ENCODE measurements at regions not wholly inside any gene's neighbourhood (a gene's known extent, or its start where the extent isn't known, plus 50 kb on each side); places are given as distances from the start of the nearest gene placed in this dataset.

GRCh38 chr1:108082738-108083562, 117.2 kb downstream of the SLC25A24 start:
- DNase-seq (ENCODE audit: low read depth in 3 of 3) = no peak

GRCh38 chr1:108082001-108082400, 117.0 kb upstream of the VAV3 start:
- no peak for DNase-seq (ENCODE audit: low read depth in 3 of 3)

DNA sequence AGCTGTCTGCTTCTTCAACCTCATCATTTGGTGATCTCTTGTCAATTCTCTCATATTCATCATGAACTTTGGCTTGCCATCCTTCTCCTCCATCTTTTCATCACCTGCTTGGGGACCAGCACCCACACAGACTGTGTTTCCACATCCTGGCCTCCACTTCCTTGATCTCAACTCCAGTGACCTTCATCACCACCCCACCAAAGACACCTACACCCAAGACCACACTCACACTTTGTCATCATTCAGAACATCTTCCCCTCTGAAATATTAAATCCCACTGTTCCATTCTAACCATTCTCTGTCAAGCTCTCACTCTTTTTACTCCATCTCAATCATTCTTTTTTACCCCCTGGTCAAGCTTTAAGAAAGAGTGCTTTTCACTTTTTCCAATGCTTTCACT, 115.5 kb upstream of the VAV3 start:
- no peak for DNase-seq (ENCODE audit: low read depth in 3 of 3)

DNA sequence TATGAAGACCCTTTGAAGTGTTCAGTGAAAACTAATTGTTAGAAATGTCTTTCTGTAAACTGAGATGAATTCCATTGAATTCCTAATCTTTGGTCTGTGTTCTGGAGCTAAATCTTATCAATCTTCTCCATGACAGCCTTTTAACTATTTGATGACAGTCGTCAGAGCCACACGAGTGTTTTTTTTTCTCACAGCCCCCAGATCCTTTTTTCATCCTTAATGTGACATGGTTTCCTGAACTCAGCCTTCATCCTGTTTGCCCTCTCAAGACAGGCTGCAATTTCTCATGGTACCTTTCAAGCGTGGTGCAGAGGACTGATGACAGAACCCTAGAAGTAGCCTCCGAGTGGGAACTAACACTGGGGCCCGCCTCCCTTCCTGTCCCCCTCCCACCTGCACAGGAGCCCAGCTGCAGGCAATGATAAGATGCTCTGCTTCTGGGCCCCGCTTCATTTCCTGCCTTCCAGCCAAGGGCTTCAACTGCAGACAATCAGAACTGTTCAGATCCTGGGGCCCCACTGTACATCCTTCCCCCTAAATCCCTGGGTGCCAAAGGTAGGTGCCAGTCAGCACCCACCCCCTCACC, 114.6 kb upstream of the VAV3 start:
- DNase-seq (ENCODE audit: low read depth in 3 of 3) = peak in 1 of 3 donors; percentile 17

DNA sequence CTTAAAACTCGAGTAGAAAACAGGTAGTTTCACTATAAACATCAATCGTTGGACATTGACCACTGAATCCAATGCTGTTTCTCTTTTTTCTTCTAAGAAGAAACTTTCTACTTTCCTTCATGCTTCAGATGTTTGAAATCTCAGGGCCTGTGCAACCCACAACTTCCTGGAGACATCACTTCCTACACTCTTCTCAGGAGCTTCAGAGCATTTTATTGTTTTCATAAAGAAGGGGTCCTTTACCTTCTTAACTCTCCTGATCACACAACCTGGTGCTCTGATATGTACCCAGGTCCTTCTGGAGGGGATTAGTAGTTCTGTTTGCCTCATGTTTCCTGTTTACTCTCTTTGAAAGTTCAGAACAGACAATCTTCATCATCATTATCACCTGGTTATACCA, 113.0 kb upstream of the VAV3 start:
- DNase-seq (ENCODE audit: low read depth in 3 of 3) = no peak

- no peak for DNase-seq (ENCODE audit: low read depth in 3 of 3)
Observed at GRCh38 chr1:108075055-108075454, 110.1 kb upstream of the VAV3 start.

DNA sequence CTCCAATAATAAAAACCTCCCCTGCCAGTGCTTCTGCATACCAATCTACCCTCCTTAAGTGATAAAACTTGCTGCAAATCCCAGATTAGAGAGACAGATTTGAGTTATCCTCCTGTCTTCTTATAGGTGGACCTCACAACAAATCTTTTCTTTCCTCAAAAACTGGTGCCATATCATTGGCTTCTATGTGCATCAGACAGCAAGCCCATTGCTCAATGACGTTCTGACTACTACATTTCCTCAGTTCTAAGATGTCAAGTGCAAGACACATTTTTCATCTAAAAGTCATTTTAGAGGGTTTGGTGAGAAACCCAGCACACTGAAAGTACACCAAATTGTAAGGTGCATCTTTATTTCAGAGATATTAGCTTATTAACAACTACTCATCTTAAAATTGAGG, 107.8 kb upstream of the VAV3 start:
- DNase-seq (ENCODE audit: low read depth in 3 of 3) = no peak

DNA sequence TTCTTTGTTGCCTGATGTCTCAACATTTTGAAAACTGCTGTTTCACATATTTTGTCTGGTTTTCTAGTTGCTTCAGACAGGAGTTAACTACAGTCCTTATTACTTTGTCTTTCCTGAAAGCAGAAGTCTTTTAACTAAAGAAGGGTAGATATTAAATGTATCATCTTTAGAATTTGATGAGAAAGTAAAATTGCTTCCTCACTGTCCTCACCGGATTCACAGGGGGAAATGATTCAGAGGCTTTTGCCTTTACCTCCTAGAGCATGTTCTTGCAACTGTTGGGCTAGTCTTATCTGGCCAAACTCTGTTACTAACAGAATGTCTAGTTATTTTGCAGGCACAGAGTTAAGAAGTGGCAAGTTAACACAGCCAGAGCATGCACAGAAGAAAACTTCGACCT, 107.2 kb upstream of the VAV3 start:
- no peak for DNase-seq (ENCODE audit: low read depth in 3 of 3)

GRCh38 chr1:108071601-108072000, 106.6 kb upstream of the VAV3 start:
- no peak for DNase-seq (ENCODE audit: low read depth in 3 of 3)

- no peak for DNase-seq (ENCODE audit: low read depth in 3 of 3)
Observed at GRCh38 chr1:108070662-108071061, 105.7 kb upstream of the VAV3 start.

DNA sequence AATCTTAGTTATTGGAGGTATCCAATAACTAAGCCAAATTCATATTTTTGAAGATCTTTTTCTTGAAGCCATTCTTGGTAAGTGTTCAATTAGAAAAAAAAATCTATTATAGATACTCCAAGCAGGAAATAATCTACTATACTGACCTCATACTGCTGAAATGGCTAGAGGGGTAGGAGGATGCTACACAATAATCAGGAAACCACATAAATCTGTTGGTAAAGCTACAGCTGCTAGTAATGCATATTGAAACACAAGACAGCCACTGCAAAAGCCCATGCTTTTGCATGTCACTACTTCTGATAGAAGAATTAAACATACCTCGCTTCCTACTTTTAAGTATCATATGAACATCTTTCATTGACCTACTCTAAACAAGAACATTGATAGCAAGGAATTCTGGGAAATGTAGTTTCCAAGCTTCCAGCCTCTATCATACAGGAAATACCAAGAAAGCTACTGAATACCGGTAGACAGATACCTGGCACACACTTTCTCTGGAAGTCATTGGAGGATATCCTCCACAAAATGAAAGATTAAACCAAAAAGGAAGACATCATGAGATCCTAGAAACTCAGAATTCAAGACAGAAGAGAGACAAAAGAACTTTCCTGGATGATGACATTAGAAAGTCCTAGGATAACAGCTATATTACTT, 103.0 kb upstream of the VAV3 start:
- no peak for DNase-seq (ENCODE audit: low read depth in 3 of 3)

DNA sequence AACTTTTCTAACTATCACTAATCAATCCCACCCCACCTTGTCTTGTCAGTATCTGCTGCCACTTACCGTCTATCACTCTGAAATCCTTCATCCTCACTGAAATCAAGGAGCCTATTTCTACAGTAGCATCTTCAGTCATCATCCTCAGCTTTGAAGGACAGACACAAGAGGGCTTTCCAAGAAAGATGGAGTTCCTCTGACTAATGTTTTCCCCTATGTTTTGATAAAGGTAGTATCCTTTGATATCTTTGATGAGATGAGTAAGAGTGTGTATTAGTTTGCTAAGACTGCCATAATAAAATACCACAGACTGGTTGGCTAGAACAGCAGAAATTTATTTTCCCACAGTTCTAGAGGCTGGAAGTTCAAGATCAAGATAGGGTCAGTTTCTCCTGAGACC, 101.8 kb upstream of the VAV3 start:
- DNase-seq (ENCODE audit: low read depth in 3 of 3) = no peak

- no peak for DNase-seq (ENCODE audit: low read depth in 3 of 3)
Observed at GRCh38 chr1:108064255-108064654, 99.3 kb upstream of the VAV3 start.

DNA sequence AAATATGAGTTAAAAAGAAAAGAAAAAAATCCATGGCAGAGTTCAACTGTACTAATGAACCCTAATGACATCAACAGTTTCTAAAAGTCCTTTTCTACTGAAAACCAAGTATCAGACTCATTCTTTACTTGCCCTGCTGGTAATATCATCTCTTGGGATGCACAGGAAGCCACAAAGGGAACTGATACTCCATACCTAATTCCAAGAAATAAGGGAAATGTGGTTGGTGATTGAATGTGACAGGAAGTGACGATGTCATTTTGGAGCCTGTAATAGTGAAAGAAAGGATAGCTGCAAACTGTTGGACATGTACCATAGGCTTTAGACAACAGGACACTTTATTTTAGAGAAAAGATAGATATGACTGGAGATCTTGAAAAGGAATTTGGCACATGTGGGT, 98.7 kb upstream of the VAV3 start:
- DNase-seq (ENCODE audit: low read depth in 3 of 3) = no peak

- DNase-seq (ENCODE audit: low read depth in 3 of 3) = no peak
Observed at GRCh38 chr1:108059945-108060344, 95.0 kb upstream of the VAV3 start.

DNA sequence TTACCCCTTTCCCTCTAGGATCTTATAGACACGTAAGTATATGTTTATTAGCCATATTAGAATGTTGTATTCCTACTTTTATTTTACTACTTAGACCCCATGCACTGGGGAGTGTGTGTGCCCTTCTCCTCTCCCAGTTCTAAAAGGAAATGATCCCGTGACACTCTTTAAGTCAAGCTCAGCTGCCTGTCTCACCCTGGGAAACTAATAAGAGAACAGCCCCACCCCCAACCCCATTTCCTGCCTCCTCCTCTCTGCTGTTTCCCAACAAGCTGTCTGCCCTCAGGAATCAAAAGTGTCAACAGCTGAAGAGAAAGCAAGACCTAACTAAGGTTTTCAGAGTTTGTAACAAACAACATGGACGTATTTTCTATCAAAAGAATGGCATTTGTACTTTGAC, 92.6 kb upstream of the VAV3 start:
- no peak for DNase-seq (ENCODE audit: low read depth in 3 of 3)

DNA sequence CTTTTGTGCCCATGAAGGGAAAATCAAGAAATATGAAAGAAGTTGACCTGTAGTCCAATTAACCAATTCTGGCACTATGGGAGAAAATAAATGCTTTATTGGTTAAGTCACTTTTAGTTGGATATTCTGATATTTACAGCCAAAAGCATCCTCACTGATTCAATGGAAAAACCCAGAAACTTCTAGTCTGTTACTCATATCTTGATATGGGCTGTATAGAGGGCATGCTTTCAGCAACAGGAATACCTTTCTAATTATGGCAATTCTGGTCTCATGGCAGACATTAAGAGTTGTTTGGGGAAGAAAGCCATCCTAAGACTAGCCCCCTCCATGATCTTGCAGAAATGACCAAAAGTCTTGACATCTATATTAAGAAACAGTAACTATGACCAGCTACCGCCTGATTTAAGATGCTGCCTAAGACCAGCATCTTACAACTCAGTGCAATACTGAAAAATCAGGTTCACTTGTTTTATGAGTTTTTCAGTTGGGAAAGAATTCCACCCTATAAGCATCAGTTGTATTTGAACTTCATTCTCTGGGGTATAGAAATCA, 91.5 kb upstream of the VAV3 start:
- DNase-seq (ENCODE audit: low read depth in 3 of 3) = no peak

DNA sequence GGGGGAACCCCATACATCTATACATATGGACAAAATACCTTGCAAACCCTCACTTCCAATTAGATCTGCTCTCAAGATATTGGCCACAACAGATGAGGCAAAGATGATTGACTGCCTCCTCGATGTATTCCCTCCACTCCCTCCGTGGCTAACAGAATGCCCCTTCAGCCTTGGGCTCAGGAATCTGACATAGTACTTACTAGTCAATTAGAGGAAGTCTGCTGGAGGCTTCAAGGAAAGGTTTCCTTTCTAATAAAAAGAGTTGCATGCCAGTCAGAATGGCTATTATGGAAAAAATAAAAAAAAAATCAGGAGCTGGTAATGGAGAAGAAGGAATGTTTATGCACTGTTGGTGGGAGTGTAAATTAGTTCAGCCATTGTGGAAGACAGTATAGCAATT, 90.4 kb upstream of the VAV3 start:
- no peak for DNase-seq (ENCODE audit: low read depth in 3 of 3)

GRCh38 chr1:108054396-108054795, 89.4 kb upstream of the VAV3 start:
- no peak for DNase-seq (ENCODE audit: low read depth in 3 of 3)

- no peak for DNase-seq (ENCODE audit: low read depth in 3 of 3)
Observed at GRCh38 chr1:108053270-108054013, 88.5 kb upstream of the VAV3 start.

DNA sequence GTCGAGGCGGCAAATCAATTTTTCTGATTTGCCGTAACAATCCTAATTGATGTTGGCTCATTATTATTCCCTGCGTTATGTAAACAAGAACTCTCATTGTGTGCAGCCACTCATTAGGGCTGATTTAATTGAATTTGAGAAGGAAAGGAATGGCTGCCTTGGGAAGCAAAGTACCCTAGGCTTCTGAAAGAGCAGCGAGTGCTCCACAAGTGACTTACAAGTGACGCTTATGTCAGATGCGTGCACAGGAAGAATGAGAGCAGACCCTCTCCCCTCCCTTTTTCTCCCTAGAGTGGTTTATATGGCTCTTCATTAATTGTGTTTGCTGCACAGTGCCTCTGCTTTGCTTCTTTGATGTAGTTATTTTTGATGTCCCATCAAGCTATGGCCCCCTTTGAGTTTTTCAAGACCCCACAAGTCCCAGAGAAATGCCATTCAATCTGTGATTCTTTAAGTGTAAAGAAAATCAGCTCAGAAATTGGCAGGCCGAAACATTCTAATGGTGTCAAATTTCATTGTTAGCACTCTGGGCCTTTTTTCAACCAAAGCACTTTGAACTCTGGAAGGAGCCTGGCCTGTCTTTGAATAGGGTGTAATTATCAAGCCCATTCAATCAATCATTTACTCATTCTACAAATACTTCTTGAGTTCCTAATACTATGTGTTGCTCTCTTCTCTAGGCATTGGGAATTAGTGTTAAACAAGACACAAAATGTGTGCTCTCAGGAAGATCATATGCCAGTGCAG, 86.8 kb upstream of the VAV3 start:
- DNase-seq (ENCODE audit: low read depth in 3 of 3) = no peak
